Muscle of back (tissue), 3 donors: ENCODE measurements at regions not wholly inside any gene's neighbourhood (a gene's known extent, or its start where the extent isn't known, plus 50 kb on each side); places are given as distances from the start of the nearest gene placed in this dataset.

Source experiments
- DNase-seq, 3 donors: peaks; one replicate each; pipeline versions ENCODE4 v3.0.0 to v3.0.0-alpha.2; 2013

- DNase-seq: no peak
Observed at GRCh38 chr20:60838297-60838696, 413.8 kb upstream of the CDH4 start.

- DNase-seq: no peak
Observed at GRCh38 chr20:60840971-60841370, 411.1 kb upstream of the CDH4 start.

GRCh38 chr20:60845146-60845545 lies 406.9 kb upstream of the CDH4 start:
- DNase-seq: no peak

GRCh38 chr20:60851826-60852704 lies 400.0 kb upstream of the CDH4 start:
- no peak for DNase-seq

GRCh38 chr20:60857708-60858107 lies 394.4 kb upstream of the CDH4 start:
- peak in 2 of 3 donors; percentile 34 to 43 for DNase-seq

- peak in 2 of 3 donors; percentile 7 to 36 for DNase-seq
Observed at GRCh38 chr20:60862601-60863000, 389.5 kb upstream of the CDH4 start.

GRCh38 chr20:60863548-60863947 lies 388.5 kb upstream of the CDH4 start:
- no peak for DNase-seq

GRCh38 chr20:60867589-60867988 lies 384.5 kb upstream of the CDH4 start:
- DNase-seq: no peak

- DNase-seq: no peak
Observed at GRCh38 chr20:60868316-60868891, 383.7 kb upstream of the CDH4 start.

- DNase-seq: peak in 1 of 3 donors; percentile 7
Observed at GRCh38 chr20:60869087-60869486, 383.0 kb upstream of the CDH4 start.

GRCh38 chr20:60869625-60870024 lies 382.4 kb upstream of the CDH4 start:
- no peak for DNase-seq

- DNase-seq: no peak
Observed at GRCh38 chr20:60870040-60870439, 382.0 kb upstream of the CDH4 start.

- no peak for DNase-seq
Observed at GRCh38 chr20:60872224-60872623, 379.8 kb upstream of the CDH4 start.

- no peak for DNase-seq
Observed at GRCh38 chr20:60877071-60877857, 374.8 kb upstream of the CDH4 start.

- no peak for DNase-seq
Observed at GRCh38 chr20:60882836-60883235, 369.2 kb upstream of the CDH4 start.

GRCh38 chr20:60883496-60883895 lies 368.6 kb upstream of the CDH4 start:
- DNase-seq: no peak

GRCh38 chr20:60884277-60884676 lies 367.8 kb upstream of the CDH4 start:
- no peak for DNase-seq

- DNase-seq: peak in 1 of 3 donors; percentile 13
Observed at GRCh38 chr20:60888771-60889170, 363.3 kb upstream of the CDH4 start.

- DNase-seq: no peak
Observed at GRCh38 chr20:60892095-60892813, 359.8 kb upstream of the CDH4 start.

- no peak for DNase-seq
Observed at GRCh38 chr20:60894091-60894490, 358.0 kb upstream of the CDH4 start.

GRCh38 chr20:60895363-60896079 lies 356.5 kb upstream of the CDH4 start:
- no peak for DNase-seq
